Neuronal stem cell (in vitro differentiated cells): ENCODE measurements at regions not wholly inside any gene's neighbourhood (a gene's known extent, or its start where the extent isn't known, plus 50 kb on each side); places are given as distances from the start of the nearest gene placed in this dataset.

Experiments
- DNase-seq: peaks from one replicate; pipeline ENCODE4 v3.0.0-alpha.2; 2013; ENCODE audit warnings: low spot score
- H2AFZ ChIP-seq: one replicate; pipeline ENCODE4 v1.6.1; 2013; ENCODE audit warnings: mild to moderate bottlenecking, low read length, inconsistent platforms
- H2AK5ac ChIP-seq: 2 replicates; pipeline ENCODE4 v1.6.1; 2013; ENCODE audit warnings: low read depth, mild to moderate bottlenecking, inconsistent platforms, low read length, moderate library complexity, mixed read lengths
- H2BK120ac ChIP-seq: 2 replicates; pipeline ENCODE4 v1.6.1; 2013; ENCODE audit warnings: low read depth, mild to moderate bottlenecking, inconsistent platforms, low read length, moderate library complexity, mixed read lengths
- H2BK12ac ChIP-seq: one replicate; pipeline ENCODE4 v1.6.1; 2013; ENCODE audit warnings: low read length, inconsistent platforms
- H2BK15ac ChIP-seq: 2 replicates; pipeline ENCODE4 v1.6.1; 2013; ENCODE audit warnings: mild to moderate bottlenecking, low read length, inconsistent platforms, mixed read lengths
- H2BK5ac ChIP-seq: one replicate; pipeline ENCODE4 v1.6.1; 2013; ENCODE audit warnings: inconsistent platforms, mild to moderate bottlenecking, low read length, moderate library complexity
- H3K14ac ChIP-seq: one replicate; pipeline ENCODE4 v1.6.1; 2013; ENCODE audit warnings: low read length, inconsistent platforms
- H3K18ac ChIP-seq: 2 replicates; pipeline ENCODE4 v1.6.1; 2013; ENCODE audit warnings: low read length, inconsistent platforms
- H3K23ac ChIP-seq: 2 replicates; pipeline ENCODE4 v1.6.1; 2013; ENCODE audit warnings: low read depth, mild to moderate bottlenecking, mixed read lengths, low read length, inconsistent platforms; ENCODE audit not compliant: poor library complexity
- H3K27ac ChIP-seq: replicated peaks from 3 replicates; pipeline ENCODE4 v1.5.1; 2013; ENCODE audit warnings: low read length, inconsistent platforms
- H3K27me3 ChIP-seq, 3 experiments: 2 replicates each; pipeline ENCODE4 v1.6.1; 2013; ENCODE audit warnings: low read length in 3 of 3, mild to moderate bottlenecking in 2 of 3, inconsistent platforms in 1 of 3, low read depth in 1 of 3, mixed read lengths in 1 of 3, moderate library complexity in 1 of 3; ENCODE audit not compliant: control insufficient read depth in 3 of 3, insufficient read depth in 3 of 3
- H3K36me3 ChIP-seq, 2 donors: replicated peaks in 1 of 2; 2 replicates each; pipeline ENCODE4 v1.6.1; 2013; ENCODE audit warnings: low read length in 2 of 2; ENCODE audit not compliant: control insufficient read depth in 2 of 2, insufficient read depth in 2 of 2
- H3K4ac ChIP-seq: 2 replicates; pipeline ENCODE4 v1.6.1; 2013; ENCODE audit warnings: inconsistent platforms, mild to moderate bottlenecking, low read length, moderate library complexity
- H3K4me1 ChIP-seq, 2 donors: 1 replicate in 1 of 2; 2 replicates in 1 of 2; pipeline ENCODE4 v1.6.1; 2013; ENCODE audit warnings: low read length in 2 of 2, low read depth in 1 of 2; ENCODE audit not compliant: control insufficient read depth in 2 of 2, insufficient read depth in 1 of 2
- H3K4me2 ChIP-seq: one replicate; pipeline ENCODE4 v1.6.1; 2013; ENCODE audit warnings: mild to moderate bottlenecking, low read length, inconsistent platforms; ENCODE audit not compliant: insufficient read depth, poor library complexity, severe bottlenecking
- H3K4me3 ChIP-seq, 2 donors: 2 replicates each; pipeline ENCODE4 v1.5.1; 2013; ENCODE audit warnings: low read length in 2 of 2, mild to moderate bottlenecking in 2 of 2, inconsistent platforms in 1 of 2, moderate library complexity in 1 of 2
- H3K79me1 ChIP-seq: one replicate; pipeline ENCODE4 v1.6.1; 2013; ENCODE audit warnings: low read depth, mild to moderate bottlenecking, inconsistent platforms, low read length, moderate library complexity
- H3K9ac ChIP-seq: one replicate; pipeline ENCODE4 v1.6.1; 2013; ENCODE audit warnings: mild to moderate bottlenecking, low read depth, low read length, inconsistent platforms; ENCODE audit not compliant: poor library complexity
- H3K9me3 ChIP-seq, 2 donors: replicated peaks in 1 of 2; 2 replicates each; pipeline versions ENCODE3 to v1.6.1; 2013; ENCODE audit warnings: low read length in 2 of 2, mild to moderate bottlenecking in 2 of 2, inconsistent platforms in 1 of 2, low read depth in 1 of 2, mixed read lengths in 1 of 2, moderate library complexity in 1 of 2; ENCODE audit not compliant: control insufficient read depth in 2 of 2, insufficient read depth in 1 of 2
- H4K8ac ChIP-seq: one replicate; pipeline ENCODE4 v1.6.1; 2013; ENCODE audit warnings: low read depth, mild to moderate bottlenecking, inconsistent platforms, low read length, moderate library complexity
- H4K91ac ChIP-seq: one replicate; pipeline ENCODE4 v1.6.1; 2013; ENCODE audit warnings: low read length, low read depth, mild to moderate bottlenecking, inconsistent platforms; ENCODE audit not compliant: poor library complexity
- WGBS, 2 donors: extraction: QIAGEN DNeasy Blood & Tissue Kit; methylation state at CpG; one replicate each; pipeline ENCODE4 v1.1.7; 2013; ENCODE audit warnings: missing lambda C conversion rate in 2 of 2, mixed read lengths in 1 of 2; ENCODE audit not compliant: insufficient read length in 2 of 2, insufficient replicate concordance in 1 of 2; ENCODE audit errors: extremely low coverage in 2 of 2; 5-methylcytosine and 5-hydroxymethylcytosine counted together

GRCh38 chr3:24818055-24818454, 323.4 kb upstream of the THRB start:
- no peak for DNase-seq
- no peak overlapping the region for H3K18ac ChIP-seq
- no peak overlapping the region for H2BK12ac ChIP-seq
- no peaks in the 10 kb centered on the region for H3K9me3 ChIP-seq
- no peak overlapping the region for H4K8ac ChIP-seq
- WGBS, 2 donors, result no CpG with 5 or more reads among the region's 1 CpG
- no peak overlapping the region for H3K4me3 ChIP-seq
- no peak overlapping the region for H3K4ac ChIP-seq
- H3K23ac ChIP-seq, result no peak overlapping the region
- no peak overlapping the region for H3K27ac ChIP-seq
- no peaks in the 10 kb centered on the region for H3K79me1 ChIP-seq
- H3K9ac ChIP-seq, result no peak overlapping the region
- H3K14ac ChIP-seq, result no peak overlapping the region
- no peaks in the 10 kb centered on the region for H3K27me3 ChIP-seq
- no peak overlapping the region for H2BK120ac ChIP-seq
- no peak overlapping the region for H2AFZ ChIP-seq
- H2BK5ac ChIP-seq, result no peak overlapping the region
- H3K4me1 ChIP-seq, result no peaks in the 10 kb centered on the region
- H3K4me2 ChIP-seq, result no peak overlapping the region
- H3K36me3 ChIP-seq, result no peaks in the 10 kb centered on the region
- no peak overlapping the region for H4K91ac ChIP-seq
- H2AK5ac ChIP-seq, result no peak overlapping the region
- no peak overlapping the region for H2BK15ac ChIP-seq

GRCh38 chr3:24828011-24828410, 333.4 kb upstream of the THRB start:
- WGBS, 2 donors, result no CpG with 5 or more reads among the region's 4 CpGs
- no peak overlapping the region for H3K4me2 ChIP-seq
- no peak overlapping the region for H2AK5ac ChIP-seq
- H3K36me3 ChIP-seq, result no peaks in the 10 kb centered on the region
- no peak overlapping the region for H4K8ac ChIP-seq
- no peaks in the 10 kb centered on the region for H3K79me1 ChIP-seq
- no peak overlapping the region for H3K27ac ChIP-seq
- peaks cover 0 to 68% (median 13%) of the 10 kb centered on the region in 3 experiments for H3K27me3 ChIP-seq
- no peak overlapping the region for H3K14ac ChIP-seq
- no peak overlapping the region for H2BK5ac ChIP-seq
- H2BK120ac ChIP-seq, result no peak overlapping the region
- DNase-seq, result no peak
- no peak overlapping the region for H3K23ac ChIP-seq
- H3K4me3 ChIP-seq, result no peak overlapping the region
- H3K4me1 ChIP-seq, result peaks cover 0 to 3% of the 10 kb centered on the region in 2 donors
- H2BK12ac ChIP-seq, result no peak overlapping the region
- H3K9me3 ChIP-seq, result no peaks in the 10 kb centered on the region
- H3K4ac ChIP-seq, result no peak overlapping the region
- no peak overlapping the region for H3K9ac ChIP-seq
- no peak overlapping the region for H3K18ac ChIP-seq
- H4K91ac ChIP-seq, result no peak overlapping the region
- no peak overlapping the region for H2BK15ac ChIP-seq
- H2AFZ ChIP-seq, result no peak overlapping the region

GRCh38 chr3:24828551-24828950, 333.9 kb upstream of the THRB start:
- Histone ChIP-seq H4K91ac (no peak overlapping the region), H3K14ac (no peak overlapping the region), H3K4me1 (peaks cover 0 to 3% of the 10 kb centered on the region in 2 donors), H2BK5ac (no peak overlapping the region), H4K8ac (no peak overlapping the region), H2BK120ac (no peak overlapping the region), H2BK15ac (no peak overlapping the region), H3K4me3 (no peak overlapping the region), H3K4ac (no peak overlapping the region), H2AFZ (peak overlapping the region; percentile 96), H3K36me3 (no peaks in the 10 kb centered on the region), H3K18ac (no peak overlapping the region), H3K4me2 (no peak overlapping the region), H3K23ac (no peak overlapping the region), H2BK12ac (no peak overlapping the region), H3K27me3 (peaks cover 0 to 73% (median 13%) of the 10 kb centered on the region in 3 experiments), H3K79me1 (no peaks in the 10 kb centered on the region), H3K9me3 (no peaks in the 10 kb centered on the region), H2AK5ac (no peak overlapping the region), H3K27ac (no peak overlapping the region), H3K9ac (no peak overlapping the region)
- WGBS, 2 donors, result no CpG with 5 or more reads among the region's 6 CpGs
- DNase-seq, result no peak

GRCh38 chr3:24829011-24829581, 334.4 kb upstream of the THRB start:
- Histone ChIP-seq H4K8ac (no peak overlapping the region), H3K4me1 (peaks cover 0 to 3% of the 10 kb centered on the region in 2 donors), H2AFZ (peak overlapping the region; percentile 96), H3K36me3 (no peaks in the 10 kb centered on the region), H3K79me1 (no peaks in the 10 kb centered on the region), H2BK15ac (no peak overlapping the region), H3K23ac (no peak overlapping the region), H3K18ac (peak overlapping the region; percentile 41), H2BK12ac (no peak overlapping the region), H2AK5ac (no peak overlapping the region), H3K4ac (no peak overlapping the region), H2BK5ac (no peak overlapping the region), H3K9me3 (no peaks in the 10 kb centered on the region), H2BK120ac (no peak overlapping the region), H3K27me3 (peaks cover 0 to 74% (median 13%) of the 10 kb centered on the region in 3 experiments), H3K4me2 (peak overlapping the region; percentile 92), H3K27ac (no peak overlapping the region), H3K4me3 (peak overlapping the region; percentile 52 to 76), H4K91ac (no peak overlapping the region), H3K9ac (peak overlapping the region; percentile 65), H3K14ac (no peak overlapping the region)
- peak; percentile 48 for DNase-seq
- WGBS, 2 donors, result no CpG with 5 or more reads among the region's 51 CpGs
